Astrocyte (in vitro differentiated cells and primary cell): ENCODE measurements at regions not wholly inside any gene's neighbourhood (a gene's known extent, or its start where the extent isn't known, plus 50 kb on each side); places are given as distances from the start of the nearest gene placed in this dataset.

Source experiments
- DNase-seq: peaks from one replicate; pipeline ENCODE4 v3.0.0-alpha.2; 2010; ENCODE audit warnings: low read depth
- FAIRE-seq: peaks from 2 replicates; lab custom pipeline; 2011; peaks lifted over from hg19 to GRCh38; lab: Jason Lieb, UNC
- H2AFZ ChIP-seq: 2 replicates; pipeline ENCODE4 v1.6.0; 2012; ENCODE audit warnings: low read depth, low read length, inconsistent platforms
- H3K27ac ChIP-seq: 2 replicates; pipeline ENCODE4 v1.5.1; 2011; ENCODE audit warnings: low read depth, low read length, inconsistent platforms
- H3K27me3 ChIP-seq: 2 replicates; pipeline ENCODE4 v1.6.0; 2011; ENCODE audit warnings: low read length, inconsistent platforms; ENCODE audit not compliant: insufficient read depth
- H3K36me3 ChIP-seq: 2 replicates; pipeline ENCODE4 v1.5.1; 2011; ENCODE audit warnings: low read length, inconsistent platforms; ENCODE audit not compliant: insufficient read depth
- H3K4me1 ChIP-seq: 2 replicates; pipeline ENCODE4 v1.5.1; 2011; ENCODE audit warnings: low read length, inconsistent platforms; ENCODE audit not compliant: insufficient read depth
- H3K4me2 ChIP-seq: 2 replicates; pipeline ENCODE4 v1.6.0; 2012; ENCODE audit warnings: low read length, inconsistent platforms
- H3K4me3 ChIP-seq: 2 replicates; pipeline ENCODE4 v1.5.1; 2011; ENCODE audit warnings: low read depth, mild to moderate bottlenecking, low read length, inconsistent platforms; ENCODE audit not compliant: insufficient read depth
- H3K79me2 ChIP-seq: 2 replicates; pipeline ENCODE4 v1.6.0; 2012; ENCODE audit warnings: mild to moderate bottlenecking, low read length, inconsistent platforms; ENCODE audit not compliant: insufficient read depth
- H3K9ac ChIP-seq: 2 replicates; pipeline ENCODE4 v1.6.0; 2012; ENCODE audit warnings: mild to moderate bottlenecking, low read length, inconsistent platforms
- H3K9me3 ChIP-seq: 2 replicates; pipeline ENCODE4 v1.5.1; 2012; ENCODE audit warnings: low read depth, mild to moderate bottlenecking, low read length, inconsistent platforms; ENCODE audit not compliant: insufficient read depth
- H4K20me1 ChIP-seq: 2 replicates; pipeline ENCODE4 v1.6.0; 2012; ENCODE audit warnings: low read length, inconsistent platforms; ENCODE audit not compliant: insufficient read depth
- H3K27ac Mint-ChIP-seq: one replicate; pipeline ENCODE4 v1.8.0; 2021; ENCODE audit warnings: mild to moderate bottlenecking, mixed read lengths; ENCODE audit not compliant: unreplicated experiment
- H3K27me3 Mint-ChIP-seq: one replicate; pipeline ENCODE4 v1.8.0; 2021; ENCODE audit warnings: low read depth, mixed read lengths; ENCODE audit not compliant: unreplicated experiment
- H3K36me3 Mint-ChIP-seq: one replicate; pipeline ENCODE4 v1.8.0; 2021; ENCODE audit warnings: low read depth, mixed read lengths; ENCODE audit not compliant: unreplicated experiment
- H3K4me1 Mint-ChIP-seq: one replicate; pipeline ENCODE4 v1.8.0; 2021; ENCODE audit warnings: low read depth, mixed read lengths; ENCODE audit not compliant: unreplicated experiment
- H3K4me3 Mint-ChIP-seq: one replicate; pipeline ENCODE4 v1.8.0; 2021; ENCODE audit warnings: mild to moderate bottlenecking, moderate library complexity, mixed read lengths; ENCODE audit not compliant: unreplicated experiment
- H3K9me3 Mint-ChIP-seq: one replicate; pipeline ENCODE4 v1.8.0; 2021; ENCODE audit warnings: mild to moderate bottlenecking, mixed read lengths; ENCODE audit not compliant: unreplicated experiment
- CTCF ChIP-seq: IDR thresholded peaks from 2 replicates; pipeline ENCODE4 v1.5.1; 2011; ENCODE audit warnings: low read depth, mild to moderate bottlenecking, inconsistent platforms, low read length, moderate library complexity; ENCODE audit not compliant: insufficient read depth
- EZH2 ChIP-seq: IDR thresholded peaks from 2 replicates; pipeline ENCODE4 v1.6.1; 2012; ENCODE audit warnings: mild to moderate bottlenecking, low read length, inconsistent platforms; ENCODE audit not compliant: insufficient read depth

GRCh38 chr2:4175343-4175742 lies 472.0 kb downstream of the DCDC2C start:
- H3K4me3 Mint-ChIP-seq = no peak overlapping the region

GRCh38 chr2:4180631-4181030 lies 477.3 kb downstream of the DCDC2C start:
- Histone ChIP-seq H3K4me2 (no peak overlapping the region), H3K4me3 (no peak overlapping the region), H3K4me1 (no peaks in the 10 kb centered on the region), H3K27ac (no peak overlapping the region), H3K79me2 (no peaks in the 10 kb centered on the region), H3K36me3 (no peaks in the 10 kb centered on the region), H2AFZ (no peak overlapping the region), H3K9me3 (peaks cover 7% of the 10 kb centered on the region), H4K20me1 (no peaks in the 10 kb centered on the region), H3K9ac (no peak overlapping the region), H3K27me3 (no peaks in the 10 kb centered on the region)
- no peaks in the 10 kb centered on the region for H3K27me3 Mint-ChIP-seq
- TF ChIP-seq EZH2 (no peak), CTCF (no peak)
- no peak for DNase-seq
- FAIRE-seq = no peak
- H3K27ac Mint-ChIP-seq = no peak overlapping the region
- no peaks in the 10 kb centered on the region for H3K36me3 Mint-ChIP-seq
- no peak overlapping the region for H3K4me3 Mint-ChIP-seq
- no peaks in the 10 kb centered on the region for H3K4me1 Mint-ChIP-seq
- H3K9me3 Mint-ChIP-seq = peaks cover 16% of the 10 kb centered on the region

More at GRCh38 chr2:4175343-4175742, 472.0 kb downstream of the DCDC2C start:
- Mint-ChIP-seq H3K36me3 (no peaks in the 10 kb centered on the region), H3K4me1 (no peaks in the 10 kb centered on the region), H3K9me3 (peaks cover 11% of the 10 kb centered on the region), H3K27me3 (no peaks in the 10 kb centered on the region), H3K27ac (no peak overlapping the region)
- Histone ChIP-seq H3K4me1 (no peaks in the 10 kb centered on the region), H3K79me2 (no peaks in the 10 kb centered on the region), H3K36me3 (no peaks in the 10 kb centered on the region), H3K9ac (no peak overlapping the region), H4K20me1 (no peaks in the 10 kb centered on the region), H2AFZ (no peak overlapping the region), H3K27me3 (no peaks in the 10 kb centered on the region), H3K4me3 (no peak overlapping the region), H3K9me3 (peaks cover 21% of the 10 kb centered on the region), H3K4me2 (no peak overlapping the region), H3K27ac (no peak overlapping the region)
- no peak for DNase-seq
- TF ChIP-seq CTCF = no peak
- TF ChIP-seq EZH2 = no peak
- FAIRE-seq = no peak

- Mint-ChIP-seq H3K4me3 (no peak overlapping the region), H3K27ac (no peak overlapping the region), H3K36me3 (no peaks in the 10 kb centered on the region), H3K9me3 (peaks cover 13% of the 10 kb centered on the region), H3K4me1 (no peaks in the 10 kb centered on the region), H3K27me3 (no peaks in the 10 kb centered on the region)
- Histone ChIP-seq H3K9ac (no peak overlapping the region), H3K4me1 (no peaks in the 10 kb centered on the region), H3K9me3 (peaks cover 6% of the 10 kb centered on the region), H3K79me2 (no peaks in the 10 kb centered on the region), H3K36me3 (no peaks in the 10 kb centered on the region), H3K27me3 (no peaks in the 10 kb centered on the region), H3K4me3 (no peak overlapping the region), H3K4me2 (no peak overlapping the region), H3K27ac (no peak overlapping the region), H4K20me1 (no peaks in the 10 kb centered on the region), H2AFZ (no peak overlapping the region)
- TF ChIP-seq CTCF (no peak), EZH2 (no peak)
- FAIRE-seq = no peak
- no peak for DNase-seq
These were observed 477.7 kb downstream of the DCDC2C start for GRCh38 chr2:4181062-4181461.
